Lung (tissue), 11 donors: ENCODE measurements at regions not wholly inside any gene's neighbourhood (a gene's known extent, or its start where the extent isn't known, plus 50 kb on each side); places are given as distances from the start of the nearest gene placed in this dataset.

Experiments used
- ATAC-seq: fragments of 200-7000 bp; cut with Tn5 transposase; one replicate; pipeline ENCODE4 v1.9.1; 2020; ENCODE audit warnings: moderate number of reproducible peaks; ENCODE audit not compliant: insufficient read depth, low FRiP score
- DNase-seq, 3 donors: peaks; one replicate each; pipeline ENCODE4 v3.0.0-alpha.2; 2013 to 2017
- H3K27ac ChIP-seq, 2 donors: one replicate each; pipeline ENCODE4 v1.5.1; 2013; ENCODE audit warnings: mild to moderate bottlenecking in 2 of 2, moderate library complexity in 2 of 2, control low read depth in 1 of 2, inconsistent platforms in 1 of 2, low read depth in 1 of 2, low read length in 1 of 2
- H3K27me3 ChIP-seq, 3 donors: one replicate each; pipeline ENCODE4 v1.5.1; 2013; ENCODE audit warnings: low read length in 2 of 3; ENCODE audit not compliant: control insufficient read depth in 3 of 3, insufficient read depth in 3 of 3
- H3K36me3 ChIP-seq, 4 donors: one replicate each; pipeline ENCODE4 v1.5.1; 2013; ENCODE audit warnings: low read length in 4 of 4, mild to moderate bottlenecking in 1 of 4, moderate library complexity in 1 of 4; ENCODE audit not compliant: control insufficient read depth in 4 of 4, insufficient read depth in 4 of 4
- H3K4me1 ChIP-seq, 5 donors: one replicate each; pipeline ENCODE4 v1.5.1; 2013; ENCODE audit warnings: low read length in 5 of 5, mild to moderate bottlenecking in 2 of 5, moderate library complexity in 1 of 5; ENCODE audit not compliant: control insufficient read depth in 5 of 5, insufficient read depth in 5 of 5
- H3K4me3 ChIP-seq: one replicate; pipeline ENCODE4 v1.5.1; 2013; ENCODE audit warnings: mild to moderate bottlenecking, control low read depth, moderate library complexity
- H3K9ac ChIP-seq, 2 donors: one replicate each; pipeline ENCODE4 v1.5.1; 2013; ENCODE audit warnings: low read length in 2 of 2, control low read depth in 1 of 2; ENCODE audit not compliant: insufficient read depth in 1 of 2
- H3K9me3 ChIP-seq, 4 donors: one replicate each; pipeline ENCODE4 v1.5.1; 2013; ENCODE audit warnings: low read length in 3 of 4, mild to moderate bottlenecking in 1 of 4, moderate library complexity in 1 of 4; ENCODE audit not compliant: control insufficient read depth in 4 of 4, insufficient read depth in 3 of 4
- CTCF ChIP-seq: IDR thresholded peaks from 2 replicates; pipeline ENCODE4 v1.5.1; 2012; ENCODE audit warnings: mild to moderate bottlenecking; ENCODE audit errors: control extremely low read depth, extremely low read depth
- WGBS, 2 donors: extraction: QIAGEN DNeasy Blood & Tissue Kit; methylation state at CpG; one replicate each; pipeline ENCODE4 v1.1.7; 2013; 5-methylcytosine and 5-hydroxymethylcytosine counted together
- donor health status: control.
- donor health status: control.
- donor health status: Bipolar disorder and iron deficiency.
- donor health status: healthy.
- donor health status: DM: yes; HTN: yes; CAD: no.

GRCh38 chr7:134375206-134375605, 58.5 kb upstream of the SLC35B4 start:
- Histone ChIP-seq H3K4me3 (no peak overlapping the region), H3K4me1 (no peaks in the 10 kb centered on the region), H3K9ac (no peak overlapping the region), H3K27me3 (no peaks in the 10 kb centered on the region), H3K36me3 (no peaks in the 10 kb centered on the region), H3K9me3 (no peaks in the 10 kb centered on the region), H3K27ac (no peak overlapping the region)
- ATAC-seq (no peak), DNase-seq (no peak)
- 96% methylated on average over 5 of the region's 5 CpGs for WGBS, 2 donors
- TF ChIP-seq CTCF = no peak

DNA sequence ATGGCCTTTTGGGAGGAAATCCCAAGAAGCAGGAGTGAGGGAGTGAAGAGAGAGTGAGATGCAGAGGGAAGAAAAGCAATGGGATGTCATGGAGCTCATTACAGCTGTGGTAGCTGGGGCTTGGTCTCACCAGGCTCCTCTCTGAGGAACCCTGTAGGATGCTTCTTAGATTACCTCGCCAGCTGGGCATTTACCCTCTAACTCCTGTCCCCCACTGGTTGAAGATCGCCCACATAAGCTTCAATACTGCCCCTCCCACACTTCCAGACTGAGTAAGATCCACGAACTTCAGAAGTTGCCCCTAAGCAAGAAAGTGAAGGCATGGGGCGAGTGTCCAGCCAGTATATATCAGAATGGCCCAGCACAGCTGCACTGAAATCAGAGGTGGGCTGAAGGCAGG, 58.1 kb upstream of the SLC35B4 start:
- Histone ChIP-seq H3K27ac (no peak overlapping the region), H3K4me3 (no peak overlapping the region), H3K9me3 (no peaks in the 10 kb centered on the region), H3K36me3 (no peaks in the 10 kb centered on the region), H3K9ac (no peak overlapping the region), H3K4me1 (no peaks in the 10 kb centered on the region), H3K27me3 (no peaks in the 10 kb centered on the region)
- TF ChIP-seq CTCF = no peak
- ATAC-seq (no peak), DNase-seq (no peak)
- 84 to 90% methylated on average over 4 of the region's 4 CpGs for WGBS, 2 donors

GRCh38 chr7:134374291-134374690, 57.6 kb upstream of the SLC35B4 start:
- no peaks in the 10 kb centered on the region for H3K36me3 ChIP-seq
- H3K9ac ChIP-seq = no peak overlapping the region
- H3K4me3 ChIP-seq = no peak overlapping the region
- 68 to 86% methylated on average over 1 of the region's 1 CpG for WGBS, 2 donors
- no peaks in the 10 kb centered on the region for H3K9me3 ChIP-seq
- no peak overlapping the region for H3K27ac ChIP-seq
- H3K27me3 ChIP-seq = no peaks in the 10 kb centered on the region
- DNase-seq (no peak), ATAC-seq (no peak)
- H3K4me1 ChIP-seq = peaks cover 0 to 3% (median 2%) of the 10 kb centered on the region in 5 donors
- no peak for TF ChIP-seq CTCF

DNA sequence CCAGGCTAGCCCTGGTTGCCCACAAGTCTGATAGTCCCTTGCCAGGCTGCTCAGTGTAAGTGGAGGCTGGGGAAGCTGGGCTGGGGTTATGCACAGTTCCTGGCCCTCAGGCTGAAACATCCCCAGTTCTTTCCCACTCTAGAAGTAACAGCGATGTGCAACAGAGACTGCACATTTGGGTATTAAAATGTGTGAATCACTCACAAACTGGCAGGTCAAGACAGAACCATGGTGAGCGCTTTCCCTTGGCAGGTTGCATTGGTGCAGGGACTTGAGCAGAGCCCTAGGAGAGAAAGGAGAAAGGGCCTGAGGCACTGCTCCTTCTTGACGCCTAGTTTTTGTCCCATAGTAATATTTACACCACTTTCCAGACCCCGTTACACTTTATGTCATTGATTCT, 56.1 kb upstream of the SLC35B4 start:
- TF ChIP-seq CTCF = no peak
- Histone ChIP-seq H3K9me3 (no peaks in the 10 kb centered on the region), H3K36me3 (no peaks in the 10 kb centered on the region), H3K9ac (no peak overlapping the region), H3K27me3 (no peaks in the 10 kb centered on the region), H3K4me1 (peaks cover 0 to 10% (median 6%) of the 10 kb centered on the region in 5 donors), H3K4me3 (no peak overlapping the region), H3K27ac (no peak overlapping the region)
- DNase-seq = no peak
- 96 to 98% methylated on average over 4 of the region's 4 CpGs for WGBS, 2 donors
- no peak for ATAC-seq
